Neural cell (in vitro differentiated cells): ENCODE measurements at regions not wholly inside any gene's neighbourhood (a gene's known extent, or its start where the extent isn't known, plus 50 kb on each side); places are given as distances from the start of the nearest gene placed in this dataset.

Experiments
- H2AFZ ChIP-seq: fragments of 200-600, 300-800 bp; sonication (generic), shearing (Covaris generic); 2 replicates; pipeline ENCODE4 v1.6.0; 2014; ENCODE audit warnings: low read depth, mild to moderate bottlenecking, antibody characterized with exemption, low read length, moderate library complexity
- H3F3A ChIP-seq: fragments of 200-600 bp; shearing (Covaris generic); 2 replicates; pipeline ENCODE4 v1.6.1; 2016; ENCODE audit warnings: mild to moderate bottlenecking, moderate library complexity, mixed read lengths, antibody characterized with exemption, low read length; ENCODE audit not compliant: insufficient read depth, poor library complexity, severe bottlenecking
- H3K27ac ChIP-seq: fragments of 200-600, 300-800 bp; sonication (generic), shearing (Covaris generic); 2 replicates; pipeline ENCODE4 v1.5.1; 2014; ENCODE audit warnings: mild to moderate bottlenecking, low read length, moderate library complexity
- H3K27me3 ChIP-seq: fragments of 300-800, 200-600 bp; sonication (generic), shearing (Covaris generic); 2 replicates; pipeline ENCODE4 v1.6.0; 2014; ENCODE audit warnings: mild to moderate bottlenecking, low read depth, low read length, moderate library complexity; ENCODE audit not compliant: insufficient read depth
- H3K36me3 ChIP-seq: fragments of 300-800, 200-600 bp; sonication (generic), shearing (Covaris generic); 2 replicates; pipeline ENCODE4 v1.5.1; 2014; ENCODE audit warnings: mild to moderate bottlenecking, antibody characterized with exemption, low read length, moderate library complexity; ENCODE audit not compliant: insufficient read depth
- H3K4me2 ChIP-seq: fragments of 300-800, 200-600 bp; sonication (generic), shearing (Covaris generic); 2 replicates; pipeline ENCODE4 v1.6.0; 2014; ENCODE audit warnings: mild to moderate bottlenecking, low read length
- H3K4me3 ChIP-seq: fragments of 300-800, 200-600 bp; sonication (generic), shearing (Covaris generic); 2 replicates; pipeline ENCODE4 v1.5.1; 2014; ENCODE audit warnings: mild to moderate bottlenecking, low read length, moderate library complexity
- H3K79me2 ChIP-seq: fragments of 200-600 bp; shearing (Covaris generic); replicated peaks from 2 replicates; pipeline ENCODE4 v1.6.0; 2014; ENCODE audit warnings: mild to moderate bottlenecking, low read length, moderate library complexity; ENCODE audit not compliant: insufficient read depth
- H3K9ac ChIP-seq: fragments of 300-800, 200-600 bp; sonication (generic), shearing (Covaris generic); 2 replicates; pipeline ENCODE4 v1.6.1; 2016; ENCODE audit warnings: mild to moderate bottlenecking, low read length, mixed read lengths
- H3K9me2 ChIP-seq: fragments of 200-600 bp; shearing (Covaris generic); 2 replicates; pipeline ENCODE4 v1.6.1; 2016; ENCODE audit warnings: mild to moderate bottlenecking, low read length, mixed read lengths; ENCODE audit not compliant: insufficient read depth
- H3K9me3 ChIP-seq: fragments of 200-600, 300-800 bp; sonication (generic), shearing (Covaris generic); 2 replicates; pipeline ENCODE4 v1.6.1; 2016; ENCODE audit warnings: mild to moderate bottlenecking, mixed run types, low read length, moderate library complexity, mixed read lengths
- H4K20me1 ChIP-seq: fragments of 200-600 bp; shearing (Covaris generic); 2 replicates; pipeline ENCODE4 v1.6.1; 2016; ENCODE audit warnings: mild to moderate bottlenecking, mixed run types; ENCODE audit not compliant: insufficient read depth
- EP300 ChIP-seq: fragments of 450-650 bp; conservative IDR thresholded peaks from 2 replicates; pipeline ENCODE4 v1.6.1; 2014; ENCODE audit warnings: antibody characterized with exemption, mild to moderate bottlenecking, moderate library complexity; ENCODE audit not compliant: poor library complexity, severe bottlenecking
- EZH2 ChIP-seq: fragments of 200-600, 300-800 bp; shearing (Covaris generic), sonication (generic); IDR thresholded peaks from 2 replicates; pipeline ENCODE4 v1.6.1; 2014; ENCODE audit warnings: antibody characterized with exemption, low read length, borderline replicate concordance, mild to moderate bottlenecking; ENCODE audit not compliant: insufficient read depth, poor library complexity, severe bottlenecking
- MXI1 ChIP-seq: fragments of 450-650 bp; conservative IDR thresholded peaks from 2 replicates; pipeline ENCODE4 v1.6.1; 2014; ENCODE audit warnings: antibody characterized with exemption, mild to moderate bottlenecking; ENCODE audit not compliant: poor library complexity, severe bottlenecking
- POLR2AphosphoS5 ChIP-seq: IDR thresholded peaks from 2 replicates; pipeline ENCODE4 v1.6.1; 2012
- RAD21 ChIP-seq: fragments of 450-650 bp; conservative IDR thresholded peaks from 2 replicates; pipeline ENCODE4 v1.6.1; 2014; ENCODE audit warnings: antibody characterized with exemption, mild to moderate bottlenecking, moderate library complexity
- SMC3 ChIP-seq: fragments of 450-650 bp; conservative IDR thresholded peaks from 2 replicates; pipeline ENCODE4 v1.6.1; 2014; ENCODE audit warnings: antibody characterized with exemption, mild to moderate bottlenecking, moderate library complexity; ENCODE audit not compliant: poor library complexity
- TAF1 ChIP-seq: IDR thresholded peaks from 2 replicates; pipeline ENCODE4 v1.6.1; 2012; ENCODE audit warnings: low read depth
- TF ChIP-seq, protein P1 (sequence below): fragments of 450-650 bp; IDR thresholded peaks from 2 replicates; pipeline ENCODE4 v1.5.1; 2014; ENCODE audit warnings: antibody characterized with exemption, mild to moderate bottlenecking, moderate library complexity; ENCODE audit not compliant: poor library complexity, severe bottlenecking
- TF ChIP-seq, protein P2 (sequence below): IDR thresholded peaks from 2 replicates; pipeline ENCODE4 v1.6.1; 2012; ENCODE audit warnings: borderline replicate concordance

DNA sequence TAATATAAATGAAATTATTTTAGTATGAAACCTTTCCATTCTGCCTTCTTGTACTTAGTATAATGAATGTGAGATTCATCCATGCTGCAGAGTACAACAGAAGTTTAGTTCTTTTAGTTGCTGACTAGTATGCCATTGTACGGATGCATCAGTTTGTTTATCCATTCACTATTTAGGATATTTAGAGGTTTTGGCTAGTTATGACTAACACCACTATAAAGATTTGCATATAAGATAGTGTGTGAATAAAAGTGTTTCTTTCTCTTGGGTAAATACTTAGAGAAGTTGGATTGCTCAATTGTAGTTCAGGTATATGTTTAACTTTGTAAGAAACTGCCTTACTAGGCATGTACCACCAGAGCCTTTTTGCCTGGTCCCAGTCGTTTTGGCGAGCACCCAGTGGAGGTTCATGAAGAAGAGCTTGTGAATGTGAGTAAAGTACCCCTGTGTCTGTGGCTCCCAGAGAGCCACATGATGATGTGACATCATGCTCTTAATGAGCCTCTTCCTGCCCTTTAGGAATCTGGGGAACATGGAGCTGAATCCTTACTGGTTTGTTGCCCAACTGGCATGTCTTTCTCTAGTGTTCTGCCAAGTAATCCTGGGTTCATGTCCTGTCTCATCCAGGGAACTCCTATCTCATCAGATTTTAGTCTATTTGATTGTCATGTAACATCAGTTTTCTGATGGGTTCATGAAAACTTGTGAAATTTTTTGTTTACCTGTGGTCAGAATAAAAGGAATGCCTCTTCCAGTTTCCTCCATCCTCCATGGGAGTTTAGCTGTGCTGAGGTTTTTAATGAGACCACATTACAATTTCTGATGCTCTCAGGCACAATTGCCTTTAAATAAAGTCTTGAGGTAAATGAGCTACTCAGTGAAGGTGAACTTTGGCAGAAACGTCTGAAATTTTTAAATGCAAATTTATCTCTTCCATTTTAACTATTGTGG, 234.8 kb downstream of the CASP12 start:
- no peaks in the 10 kb centered on the region for H3K9me2 ChIP-seq
- H3K27ac ChIP-seq = no peak overlapping the region
- no peaks in the 10 kb centered on the region for H3K9me3 ChIP-seq
- no peaks in the 10 kb centered on the region for H3K36me3 ChIP-seq
- no peak overlapping the region for H3K4me2 ChIP-seq
- no peaks in the 10 kb centered on the region for H4K20me1 ChIP-seq
- no peaks in the 10 kb centered on the region for H3K79me2 ChIP-seq
- H3K4me3 ChIP-seq = no peak overlapping the region
- no peak overlapping the region for H3K9ac ChIP-seq
- H3K27me3 ChIP-seq = no peaks in the 10 kb centered on the region
- no peaks in the 10 kb centered on the region for H3F3A ChIP-seq
- H2AFZ ChIP-seq = no peak overlapping the region
- TF ChIP-seq MXI1 (no peak), EZH2 (no peak), POLR2AphosphoS5 (no peak), SMC3 (no peak), TAF1 (no peak), EP300 (no peak), RAD21 (no peak)
- TF ChIP-seq, protein P1, sequence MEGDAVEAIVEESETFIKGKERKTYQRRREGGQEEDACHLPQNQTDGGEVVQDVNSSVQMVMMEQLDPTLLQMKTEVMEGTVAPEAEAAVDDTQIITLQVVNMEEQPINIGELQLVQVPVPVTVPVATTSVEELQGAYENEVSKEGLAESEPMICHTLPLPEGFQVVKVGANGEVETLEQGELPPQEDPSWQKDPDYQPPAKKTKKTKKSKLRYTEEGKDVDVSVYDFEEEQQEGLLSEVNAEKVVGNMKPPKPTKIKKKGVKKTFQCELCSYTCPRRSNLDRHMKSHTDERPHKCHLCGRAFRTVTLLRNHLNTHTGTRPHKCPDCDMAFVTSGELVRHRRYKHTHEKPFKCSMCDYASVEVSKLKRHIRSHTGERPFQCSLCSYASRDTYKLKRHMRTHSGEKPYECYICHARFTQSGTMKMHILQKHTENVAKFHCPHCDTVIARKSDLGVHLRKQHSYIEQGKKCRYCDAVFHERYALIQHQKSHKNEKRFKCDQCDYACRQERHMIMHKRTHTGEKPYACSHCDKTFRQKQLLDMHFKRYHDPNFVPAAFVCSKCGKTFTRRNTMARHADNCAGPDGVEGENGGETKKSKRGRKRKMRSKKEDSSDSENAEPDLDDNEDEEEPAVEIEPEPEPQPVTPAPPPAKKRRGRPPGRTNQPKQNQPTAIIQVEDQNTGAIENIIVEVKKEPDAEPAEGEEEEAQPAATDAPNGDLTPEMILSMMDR = no peak
- TF ChIP-seq, protein P2, sequence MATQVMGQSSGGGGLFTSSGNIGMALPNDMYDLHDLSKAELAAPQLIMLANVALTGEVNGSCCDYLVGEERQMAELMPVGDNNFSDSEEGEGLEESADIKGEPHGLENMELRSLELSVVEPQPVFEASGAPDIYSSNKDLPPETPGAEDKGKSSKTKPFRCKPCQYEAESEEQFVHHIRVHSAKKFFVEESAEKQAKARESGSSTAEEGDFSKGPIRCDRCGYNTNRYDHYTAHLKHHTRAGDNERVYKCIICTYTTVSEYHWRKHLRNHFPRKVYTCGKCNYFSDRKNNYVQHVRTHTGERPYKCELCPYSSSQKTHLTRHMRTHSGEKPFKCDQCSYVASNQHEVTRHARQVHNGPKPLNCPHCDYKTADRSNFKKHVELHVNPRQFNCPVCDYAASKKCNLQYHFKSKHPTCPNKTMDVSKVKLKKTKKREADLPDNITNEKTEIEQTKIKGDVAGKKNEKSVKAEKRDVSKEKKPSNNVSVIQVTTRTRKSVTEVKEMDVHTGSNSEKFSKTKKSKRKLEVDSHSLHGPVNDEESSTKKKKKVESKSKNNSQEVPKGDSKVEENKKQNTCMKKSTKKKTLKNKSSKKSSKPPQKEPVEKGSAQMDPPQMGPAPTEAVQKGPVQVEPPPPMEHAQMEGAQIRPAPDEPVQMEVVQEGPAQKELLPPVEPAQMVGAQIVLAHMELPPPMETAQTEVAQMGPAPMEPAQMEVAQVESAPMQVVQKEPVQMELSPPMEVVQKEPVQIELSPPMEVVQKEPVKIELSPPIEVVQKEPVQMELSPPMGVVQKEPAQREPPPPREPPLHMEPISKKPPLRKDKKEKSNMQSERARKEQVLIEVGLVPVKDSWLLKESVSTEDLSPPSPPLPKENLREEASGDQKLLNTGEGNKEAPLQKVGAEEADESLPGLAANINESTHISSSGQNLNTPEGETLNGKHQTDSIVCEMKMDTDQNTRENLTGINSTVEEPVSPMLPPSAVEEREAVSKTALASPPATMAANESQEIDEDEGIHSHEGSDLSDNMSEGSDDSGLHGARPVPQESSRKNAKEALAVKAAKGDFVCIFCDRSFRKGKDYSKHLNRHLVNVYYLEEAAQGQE = no peak

DNA sequence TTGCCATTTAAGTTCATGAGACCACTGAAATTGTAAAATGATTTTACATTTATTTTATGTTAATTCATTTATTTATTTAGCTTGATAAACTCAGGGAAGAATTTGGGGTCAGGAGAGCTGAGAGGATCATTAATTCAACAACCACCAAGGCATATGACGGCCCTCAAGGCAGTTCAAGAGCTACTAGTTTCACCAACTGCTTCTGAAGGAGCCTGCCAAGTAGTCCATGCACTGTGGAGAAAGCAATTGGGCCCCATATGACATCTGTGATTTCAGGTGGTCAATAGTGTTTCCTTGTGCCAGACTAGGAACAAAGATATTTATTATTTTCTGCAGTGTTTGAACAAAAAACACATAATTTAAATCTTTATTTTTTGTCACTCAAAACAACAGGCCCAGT, 236.4 kb downstream of the CASP12 start:
- Histone ChIP-seq H3K4me3 (no peak overlapping the region), H3K79me2 (no peaks in the 10 kb centered on the region), H3K36me3 (no peaks in the 10 kb centered on the region), H4K20me1 (no peaks in the 10 kb centered on the region), H3K9me2 (no peaks in the 10 kb centered on the region), H2AFZ (no peak overlapping the region), H3K4me2 (no peak overlapping the region), H3K27me3 (no peaks in the 10 kb centered on the region), H3K9ac (no peak overlapping the region), H3F3A (no peaks in the 10 kb centered on the region), H3K9me3 (no peaks in the 10 kb centered on the region), H3K27ac (no peak overlapping the region)
- TF ChIP-seq EP300 (no peak), EZH2 (no peak), MXI1 (no peak), TAF1 (no peak), RAD21 (no peak), SMC3 (no peak), POLR2AphosphoS5 (no peak)
- TF ChIP-seq, protein P1 = no peak
- TF ChIP-seq, protein P2 = no peak
